GM13977 (cell line): ENCODE measurements at regions not wholly inside any gene's neighbourhood (a gene's known extent, or its start where the extent isn't known, plus 50 kb on each side); places are given as distances from the start of the nearest gene placed in this dataset.

ENCODE experiments used
- DNase-seq: peaks from one replicate; pipeline ENCODE4 v3.0.0; 2012; ENCODE audit warnings: low spot score
- in situ Hi-C: fragments of 300-500 bp; cut with MboI; formaldehyde crosslinking; loops from one replicate; pipeline ENCODE4 v1.12.0; 2022; ENCODE audit warnings: low sequenced_read_pairs, low pct_unique_long_range_greater_than_20kb, mixed read lengths, inconsistent platforms; ENCODE audit not compliant: unreplicated experiment
- TF ChIP-seq, protein P1 (sequence below): IDR thresholded peaks from 2 replicates; pipeline ENCODE4 v1.5.1; 2012; ENCODE audit warnings: mild to moderate bottlenecking, control low read depth; ENCODE audit not compliant: insufficient read depth; ENCODE audit errors: extremely low read depth, missing control alignments

- TF ChIP-seq, protein P1, sequence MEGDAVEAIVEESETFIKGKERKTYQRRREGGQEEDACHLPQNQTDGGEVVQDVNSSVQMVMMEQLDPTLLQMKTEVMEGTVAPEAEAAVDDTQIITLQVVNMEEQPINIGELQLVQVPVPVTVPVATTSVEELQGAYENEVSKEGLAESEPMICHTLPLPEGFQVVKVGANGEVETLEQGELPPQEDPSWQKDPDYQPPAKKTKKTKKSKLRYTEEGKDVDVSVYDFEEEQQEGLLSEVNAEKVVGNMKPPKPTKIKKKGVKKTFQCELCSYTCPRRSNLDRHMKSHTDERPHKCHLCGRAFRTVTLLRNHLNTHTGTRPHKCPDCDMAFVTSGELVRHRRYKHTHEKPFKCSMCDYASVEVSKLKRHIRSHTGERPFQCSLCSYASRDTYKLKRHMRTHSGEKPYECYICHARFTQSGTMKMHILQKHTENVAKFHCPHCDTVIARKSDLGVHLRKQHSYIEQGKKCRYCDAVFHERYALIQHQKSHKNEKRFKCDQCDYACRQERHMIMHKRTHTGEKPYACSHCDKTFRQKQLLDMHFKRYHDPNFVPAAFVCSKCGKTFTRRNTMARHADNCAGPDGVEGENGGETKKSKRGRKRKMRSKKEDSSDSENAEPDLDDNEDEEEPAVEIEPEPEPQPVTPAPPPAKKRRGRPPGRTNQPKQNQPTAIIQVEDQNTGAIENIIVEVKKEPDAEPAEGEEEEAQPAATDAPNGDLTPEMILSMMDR = no peak
- DNase-seq = no peak
- in situ Hi-C loops = no loop called here
Measured at GRCh38 chr15:47934342-47934741, 186.4 kb upstream of the SLC24A5 start.

DNA sequence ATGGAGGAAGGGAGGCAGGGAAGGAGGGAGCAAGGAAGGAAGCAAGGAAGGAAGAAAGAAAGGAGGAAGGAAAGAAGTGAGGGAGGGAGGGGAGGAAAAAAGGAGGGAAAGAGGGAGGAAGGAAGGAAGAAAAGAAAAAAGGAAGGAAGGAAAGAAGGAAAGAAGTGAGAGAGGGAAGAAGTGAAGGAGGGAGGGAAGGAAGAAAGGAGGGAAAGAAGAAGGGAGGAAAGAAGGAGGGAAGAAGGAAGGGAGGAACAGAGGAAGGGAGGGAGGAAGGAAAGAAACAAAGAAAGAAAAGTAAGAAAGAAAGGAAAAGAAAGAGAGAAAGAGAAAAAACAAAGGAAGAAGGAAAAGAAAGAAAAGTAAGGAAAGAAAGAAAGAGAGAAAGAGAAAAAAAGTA lies 183.0 kb upstream of the SLC24A5 start:
- in situ Hi-C loops = no loop called here
- TF ChIP-seq, protein P1 = no peak
- no peak for DNase-seq

DNA sequence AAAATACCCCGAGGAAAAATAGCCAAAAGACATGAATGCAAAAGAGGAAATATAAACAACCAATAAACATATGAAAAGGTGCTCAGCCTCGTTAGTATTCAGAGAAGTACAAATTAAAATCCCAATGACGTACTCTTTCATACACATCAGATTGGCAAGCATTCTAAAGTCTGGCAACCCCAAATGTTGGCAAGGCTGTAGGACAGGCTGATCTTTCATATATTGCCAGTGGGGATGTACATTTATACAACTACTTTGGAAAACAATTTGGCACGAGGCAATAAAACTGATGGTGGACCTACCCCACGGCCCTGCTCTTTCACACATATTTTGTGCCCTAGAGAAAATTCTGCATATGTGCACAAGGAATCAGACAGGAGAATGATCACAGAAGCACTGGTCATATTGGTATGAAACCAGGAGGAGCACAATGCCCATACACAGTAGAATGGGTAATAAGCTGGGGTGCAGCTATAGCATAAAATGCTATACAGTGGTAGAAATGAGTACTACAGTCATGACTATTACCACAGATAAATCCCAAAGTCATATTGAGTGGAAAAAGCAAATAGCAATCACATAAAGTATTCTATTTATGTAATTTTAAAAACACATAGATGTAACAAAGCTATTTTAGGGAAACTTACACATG lies 176.0 kb upstream of the SLC24A5 start:
- in situ Hi-C loops = no loop called here
- no peak for DNase-seq
- TF ChIP-seq, protein P1 = no peak

- no peak for DNase-seq
- TF ChIP-seq, protein P1 = no peak
- in situ Hi-C loops = no loop called here
Measured at GRCh38 chr15:47945872-47946650, 174.7 kb upstream of the SLC24A5 start.

DNA sequence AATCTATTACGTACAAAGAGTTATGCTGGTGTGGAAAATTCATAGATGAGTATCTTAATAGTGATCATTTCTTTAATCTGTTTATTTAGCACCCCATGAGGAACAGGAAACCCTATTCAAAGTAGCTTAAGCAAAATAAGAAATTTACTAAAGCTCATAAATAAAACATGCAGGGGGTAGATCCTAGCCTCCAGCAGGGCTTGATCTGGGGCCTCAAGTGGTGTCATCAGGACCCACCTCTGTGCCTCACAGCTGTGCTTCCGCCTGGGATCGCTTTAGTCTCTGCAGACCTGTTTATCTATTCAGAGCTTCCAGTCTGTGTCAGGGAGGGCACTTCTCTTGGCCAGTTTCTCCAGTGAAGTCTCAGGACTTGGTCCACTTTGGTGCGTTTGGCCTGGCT lies 171.0 kb upstream of the SLC24A5 start:
- in situ Hi-C loops = no loop called here
- no peak for DNase-seq
- TF ChIP-seq, protein P1 = no peak

GRCh38 chr15:47950447-47950846 lies 170.3 kb upstream of the SLC24A5 start:
- DNase-seq = no peak
- TF ChIP-seq, protein P1 = no peak
- in situ Hi-C loops = no loop called here
